Activated CD8-positive, alpha-beta T cell treated with anti-CD3 and anti-CD28 coated beads, Interleukin-2, amount 10 ng/mL, durations not matched to agents 7 days and 5 days (primary cell): ENCODE measurements at regions not wholly inside any gene's neighbourhood (a gene's known extent, or its start where the extent isn't known, plus 50 kb on each side); places are given as distances from the start of the nearest gene placed in this dataset.

Experiments used
- ATAC-seq: fragments of 150-1000 bp; cut with Tn5 transposase; one replicate; pipeline ENCODE4 v1.10.0; 2021; ENCODE audit warnings: moderate library complexity
- CTCF ChIA-PET: fragments of 350-600 bp; sonication (Branson Sonifier 250); formaldehyde crosslinking; loops from one replicate; lab custom pipeline; 2021; ENCODE audit warnings: antibody characterized with exemption; lab: Charles Lee
- POLR2A ChIA-PET: fragments of 350-600 bp; sonication (Branson Sonifier 250); formaldehyde crosslinking; loops from one replicate; lab custom pipeline; 2021; ENCODE audit warnings: antibody characterized with exemption; lab: Charles Lee
- DNase-seq: peaks from one replicate; pipeline ENCODE4 v3.0.0-alpha.2; 2020
- H3K27ac Mint-ChIP-seq: one replicate; pipeline ENCODE4 v1.8.0; 2021; ENCODE audit warnings: mild to moderate bottlenecking, mixed read lengths
- H3K27me3 Mint-ChIP-seq: one replicate; pipeline ENCODE4 v1.8.0; 2021; ENCODE audit warnings: low read depth, mixed read lengths
- H3K36me3 Mint-ChIP-seq: one replicate; pipeline ENCODE4 v1.8.0; 2021; ENCODE audit warnings: low read depth, mixed read lengths
- H3K4me1 Mint-ChIP-seq: one replicate; pipeline ENCODE4 v1.8.0; 2021; ENCODE audit warnings: low read depth, mixed read lengths
- H3K4me3 Mint-ChIP-seq: one replicate; pipeline ENCODE4 v1.8.0; 2021; ENCODE audit warnings: mild to moderate bottlenecking, mixed read lengths
- H3K9me3 Mint-ChIP-seq: one replicate; pipeline ENCODE4 v1.8.0; 2022; ENCODE audit warnings: mixed read lengths; ENCODE audit not compliant: insufficient read depth

GRCh38 chr2:200013906-200014305 lies 58.5 kb downstream of the MAIP1 start:
- Mint-ChIP-seq H3K4me3 (no peak overlapping the region), H3K27ac (no peak overlapping the region), H3K27me3 (peaks cover 14% of the 10 kb centered on the region), H3K36me3 (no peaks in the 10 kb centered on the region), H3K9me3 (no peaks in the 10 kb centered on the region), H3K4me1 (no peaks in the 10 kb centered on the region)
- CTCF ChIA-PET: no interaction called here
- no peak for DNase-seq
- POLR2A ChIA-PET: no interaction called here
- ATAC-seq: no peak

- Mint-ChIP-seq H3K27me3 (peaks cover 19% of the 10 kb centered on the region), H3K36me3 (no peaks in the 10 kb centered on the region), H3K4me3 (no peak overlapping the region), H3K9me3 (no peaks in the 10 kb centered on the region), H3K4me1 (peaks cover 5% of the 10 kb centered on the region), H3K27ac (no peak overlapping the region)
- POLR2A ChIA-PET: no interaction called here
- no peak for DNase-seq
- CTCF ChIA-PET: no interaction called here
- ATAC-seq: no peak
Observed at GRCh38 chr2:200021449-200022114, 66.2 kb downstream of the MAIP1 start.

GRCh38 chr2:200022511-200022910 lies 67.1 kb downstream of the MAIP1 start:
- no peaks in the 10 kb centered on the region for H3K36me3 Mint-ChIP-seq
- peaks cover 17% of the 10 kb centered on the region for H3K27me3 Mint-ChIP-seq
- H3K27ac Mint-ChIP-seq: no peak overlapping the region
- ChIA-PET CTCF (interaction anchor here (1.5 kb wide), 1 partner anchor 37 kb away, joined by 5 read pairs; no protein-coding TSS in a partner anchor), POLR2A (no interaction called here)
- ATAC-seq (no peak), DNase-seq (no peak)
- H3K9me3 Mint-ChIP-seq: no peaks in the 10 kb centered on the region
- no peak overlapping the region for H3K4me3 Mint-ChIP-seq
- H3K4me1 Mint-ChIP-seq: peaks cover 5% of the 10 kb centered on the region

- H3K36me3 Mint-ChIP-seq: no peaks in the 10 kb centered on the region
- H3K4me3 Mint-ChIP-seq: no peak overlapping the region
- peaks cover 12% of the 10 kb centered on the region for H3K27me3 Mint-ChIP-seq
- ATAC-seq (no peak), DNase-seq (no peak)
- peaks cover 5% of the 10 kb centered on the region for H3K4me1 Mint-ChIP-seq
- no peaks in the 10 kb centered on the region for H3K9me3 Mint-ChIP-seq
- CTCF ChIA-PET: interaction anchor here (1.4 to 1.5 kb wide), 2 partner anchors 38 to 460 kb away, joined by 3 to 5 read pairs; no protein-coding TSS in a partner anchor
- H3K27ac Mint-ChIP-seq: no peak overlapping the region
- POLR2A ChIA-PET: no interaction called here
Observed at GRCh38 chr2:200023570-200023969, 68.2 kb downstream of the MAIP1 start.

- CTCF ChIA-PET: no interaction called here
- DNase-seq (no peak), ATAC-seq (no peak)
- Mint-ChIP-seq H3K27ac (no peak overlapping the region), H3K27me3 (peaks cover 8% of the 10 kb centered on the region), H3K9me3 (no peaks in the 10 kb centered on the region), H3K36me3 (no peaks in the 10 kb centered on the region), H3K4me3 (no peak overlapping the region), H3K4me1 (peaks cover 5% of the 10 kb centered on the region)
- POLR2A ChIA-PET: no interaction called here
Observed at GRCh38 chr2:200025717-200026116, 70.3 kb downstream of the MAIP1 start.

GRCh38 chr2:200026332-200027230 lies 71.2 kb downstream of the MAIP1 start:
- no peak for ATAC-seq
- Mint-ChIP-seq H3K36me3 (no peaks in the 10 kb centered on the region), H3K4me3 (no peak overlapping the region), H3K4me1 (peaks cover 5% of the 10 kb centered on the region), H3K27ac (no peak overlapping the region), H3K9me3 (no peaks in the 10 kb centered on the region), H3K27me3 (peaks cover 9% of the 10 kb centered on the region)
- ChIA-PET POLR2A (no interaction called here), CTCF (no interaction called here)
- DNase-seq: no peak

GRCh38 chr2:200028998-200029397 lies 73.6 kb downstream of the MAIP1 start:
- Mint-ChIP-seq H3K36me3 (no peaks in the 10 kb centered on the region), H3K27me3 (peaks cover 11% of the 10 kb centered on the region), H3K4me1 (peaks cover 2% of the 10 kb centered on the region), H3K9me3 (no peaks in the 10 kb centered on the region), H3K4me3 (no peak overlapping the region), H3K27ac (no peak overlapping the region)
- ChIA-PET POLR2A (interaction anchor here (0.6 kb wide), 1 partner anchor 176 kb away, joined by 3 read pairs; no protein-coding TSS in a partner anchor), CTCF (no interaction called here)
- ATAC-seq (no peak), DNase-seq (no peak)

GRCh38 chr2:200032895-200033294 lies 77.5 kb downstream of the MAIP1 start:
- POLR2A ChIA-PET: no interaction called here
- Mint-ChIP-seq H3K4me3 (no peak overlapping the region), H3K27ac (no peak overlapping the region), H3K36me3 (no peaks in the 10 kb centered on the region), H3K9me3 (no peaks in the 10 kb centered on the region), H3K27me3 (peaks cover 14% of the 10 kb centered on the region), H3K4me1 (no peaks in the 10 kb centered on the region)
- CTCF ChIA-PET: no interaction called here
- ATAC-seq (no peak), DNase-seq (no peak)

- Mint-ChIP-seq H3K4me1 (no peaks in the 10 kb centered on the region), H3K9me3 (no peaks in the 10 kb centered on the region), H3K27me3 (peaks cover 10% of the 10 kb centered on the region), H3K4me3 (no peak overlapping the region), H3K36me3 (no peaks in the 10 kb centered on the region), H3K27ac (no peak overlapping the region)
- no peak for DNase-seq
- POLR2A ChIA-PET: no interaction called here
- CTCF ChIA-PET: no interaction called here
- no peak for ATAC-seq
Observed at GRCh38 chr2:200033929-200034328, 78.5 kb downstream of the MAIP1 start.

- no peak overlapping the region for H3K27ac Mint-ChIP-seq
- ChIA-PET POLR2A (no interaction called here), CTCF (interaction anchor here (1.0 kb wide), 1 partner anchor 446 kb away, joined by 3 read pairs; no protein-coding TSS in a partner anchor)
- H3K36me3 Mint-ChIP-seq: no peaks in the 10 kb centered on the region
- no peaks in the 10 kb centered on the region for H3K9me3 Mint-ChIP-seq
- ATAC-seq (no peak), DNase-seq (no peak)
- H3K27me3 Mint-ChIP-seq: peaks cover 10% of the 10 kb centered on the region
- no peak overlapping the region for H3K4me3 Mint-ChIP-seq
- H3K4me1 Mint-ChIP-seq: no peaks in the 10 kb centered on the region
Observed at GRCh38 chr2:200034816-200035215, 79.4 kb downstream of the MAIP1 start.

GRCh38 chr2:200039724-200040650 lies 84.6 kb downstream of the MAIP1 start:
- POLR2A ChIA-PET: no interaction called here
- peaks cover 5% of the 10 kb centered on the region for H3K9me3 Mint-ChIP-seq
- DNase-seq: no peak
- no peak overlapping the region for H3K4me3 Mint-ChIP-seq
- H3K36me3 Mint-ChIP-seq: no peaks in the 10 kb centered on the region
- no peak overlapping the region for H3K27ac Mint-ChIP-seq
- H3K4me1 Mint-ChIP-seq: no peaks in the 10 kb centered on the region
- no peak for ATAC-seq
- H3K27me3 Mint-ChIP-seq: peaks cover 7% of the 10 kb centered on the region
- CTCF ChIA-PET: interaction anchor here (1.4 to 1.7 kb wide), 2 partner anchors 54 to 60 kb away, joined by 4 read pairs; no protein-coding TSS in a partner anchor
